GM12878 (cell line): ENCODE measurements at regions not wholly inside any gene's neighbourhood (a gene's known extent, or its start where the extent isn't known, plus 50 kb on each side); places are given as distances from the start of the nearest gene placed in this dataset.

Experiments used
- ATAC-seq: fragments of 200-7000 bp; cut with Tn5 transposase; 3 replicates; pipeline ENCODE4 v1.9.1; 2020; ENCODE audit warnings: mild to moderate bottlenecking, moderate library complexity
- BruUV-seq: library from RNA; stranded (reverse); fragments of 400-500 nt; replicated peaks from 2 replicates; lab custom pipeline; 2021; lab: Mats Ljungman, UMichigan
- CTCF ChIA-PET: fragments of 300-600 bp; sonication (Branson Sonifier 250); formaldehyde crosslinking; extraction: SDS; loops from one replicate; lab custom pipeline; 2021; ENCODE audit warnings: inconsistent platforms; lab: Yijun Ruan, JAX
- POLR2A ChIA-PET: fragments of 350-600 bp; formaldehyde crosslinking; extraction: SDS; loops from one replicate; lab custom pipeline; 2021; ENCODE audit warnings: inconsistent platforms; lab: Charles Lee
- RAD21 ChIA-PET: fragments of 300-600 bp; sonication (Branson Sonifier 250); formaldehyde crosslinking; loops from one replicate; lab custom pipeline; 2023; ENCODE audit warnings: antibody characterized with exemption; ENCODE audit not compliant: unreplicated experiment; lab: Charles Lee
- SMC1A ChIA-PET: fragments of 300-600 bp; sonication (Branson Sonifier 250); formaldehyde crosslinking; loops from one replicate; lab custom pipeline; 2023; ENCODE audit not compliant: unreplicated experiment, uncharacterized antibody; lab: Charles Lee
- DNase-seq: peaks from one replicate; pipeline ENCODE4 v3.0.0-alpha.2; 2011; ENCODE audit warnings: low read depth, low spot score
- FAIRE-seq: peaks from 3 replicates; lab custom pipeline; 2011; peaks lifted over from hg19 to GRCh38; lab: Jason Lieb, UNC
- H2AFZ ChIP-seq: 2 replicates; pipeline ENCODE4 v1.6.0; 2011; ENCODE audit warnings: low read depth, low read length, control low read depth; ENCODE audit not compliant: control insufficient read depth
- H3K27ac ChIP-seq: 2 replicates; pipeline ENCODE4 v1.5.1; 2011; ENCODE audit warnings: control low read depth; ENCODE audit not compliant: control insufficient read depth, insufficient read depth
- H3K27me3 ChIP-seq, 2 experiments: replicated peaks in 1 of 2; 2 replicates each; pipeline versions ENCODE4 v1.6.0 to v1.6.1; 2011; ENCODE audit warnings: low read length in 1 of 2; ENCODE audit not compliant: control insufficient read depth in 2 of 2, insufficient read depth in 2 of 2
- H3K36me3 ChIP-seq, 2 experiments: 2 replicates each; pipeline ENCODE4 v1.5.1; 2011; ENCODE audit warnings: low read length in 1 of 2; ENCODE audit not compliant: control insufficient read depth in 2 of 2, insufficient read depth in 2 of 2
- H3K4me1 ChIP-seq: 2 replicates; pipeline ENCODE4 v1.6.1; 2011; ENCODE audit warnings: mild to moderate bottlenecking, low read length, moderate library complexity, mixed read lengths; ENCODE audit not compliant: control insufficient read depth, insufficient read depth
- H3K4me2 ChIP-seq: 2 replicates; pipeline ENCODE4 v1.6.0; 2011; ENCODE audit warnings: control low read depth; ENCODE audit not compliant: control insufficient read depth, insufficient read depth
- H3K4me3 ChIP-seq: fragments of 200-600 bp; sonication (generic); 2 replicates; pipeline ENCODE4 v1.5.1; 2016
- H3K79me2 ChIP-seq: 2 replicates; pipeline ENCODE4 v1.6.0; 2011; ENCODE audit warnings: low read length; ENCODE audit not compliant: control insufficient read depth, insufficient read depth
- H3K9ac ChIP-seq: 2 replicates; pipeline ENCODE4 v1.8.0; 2011; ENCODE audit warnings: low read length, control low read depth, mixed read lengths; ENCODE audit not compliant: control insufficient read depth, insufficient read depth
- H3K9me3 ChIP-seq: replicated peaks from 3 replicates; pipeline ENCODE4 v1.5.1; 2011; ENCODE audit warnings: mild to moderate bottlenecking, low read length; ENCODE audit not compliant: control insufficient read depth, insufficient read depth
- H4K20me1 ChIP-seq: 2 replicates; pipeline ENCODE4 v1.6.0; 2011; ENCODE audit not compliant: control insufficient read depth, insufficient read depth
- BACH1 ChIP-seq: fragments of 450-650 bp; IDR thresholded peaks from 2 replicates; pipeline ENCODE4 v1.6.1; 2017; ENCODE audit warnings: mild to moderate bottlenecking, borderline replicate concordance
- CBX3 ChIP-seq: fragments of 200-600 bp; sonication (generic); IDR thresholded peaks from 2 replicates; pipeline ENCODE4 v1.6.1; 2016; ENCODE audit warnings: low read depth, borderline replicate concordance
- E2F8 ChIP-seq: fragments of 450-650 bp; IDR thresholded peaks from 2 replicates; pipeline ENCODE4 v1.6.1; 2018; ENCODE audit warnings: mild to moderate bottlenecking, low read depth, moderate library complexity; ENCODE audit not compliant: partially characterized antibody
- HDAC2 ChIP-seq: fragments of 200-600 bp; sonication (generic); IDR thresholded peaks from 2 replicates; pipeline ENCODE4 v1.6.1; 2017
- IRF3 ChIP-seq: fragments of 450-650 bp; IDR thresholded peaks from 2 replicates; pipeline ENCODE4 v1.6.1; 2014; ENCODE audit warnings: mild to moderate bottlenecking
- MXI1 ChIP-seq: fragments of 150-350 bp; IDR thresholded peaks from 2 replicates; pipeline ENCODE4 v1.6.1; 2011; ENCODE audit warnings: low read depth, mild to moderate bottlenecking, inconsistent platforms, low read length, improper control_type of control experiment
- MYB ChIP-seq: fragments of 150-350 bp; IDR thresholded peaks from 2 replicates; pipeline ENCODE4 v1.6.1; 2014; ENCODE audit warnings: mild to moderate bottlenecking, low read depth, low read length, borderline replicate concordance
- NFXL1 ChIP-seq: fragments of 450-650 bp; IDR thresholded peaks from 2 replicates; pipeline ENCODE4 v1.6.1; 2017; ENCODE audit warnings: antibody characterized with exemption, mild to moderate bottlenecking, borderline replicate concordance
- NR2C1 ChIP-seq: fragments of 450-650 bp; IDR thresholded peaks from 2 replicates; pipeline ENCODE4 v1.6.1; 2017; ENCODE audit warnings: antibody characterized with exemption, mild to moderate bottlenecking, moderate library complexity
- PKNOX1 ChIP-seq: fragments of 450-650 bp; IDR thresholded peaks from 2 replicates; pipeline ENCODE4 v1.6.1; 2016; ENCODE audit warnings: mild to moderate bottlenecking
- POU2F2 ChIP-seq: IDR thresholded peaks from 3 replicates; pipeline ENCODE4 v1.6.1; 2011; ENCODE audit warnings: low read depth, mild to moderate bottlenecking, low read length, borderline replicate concordance
- RBBP5 ChIP-seq: fragments of 200-600 bp; sonication (generic); conservative IDR thresholded peaks from 2 replicates; pipeline ENCODE4 v1.6.1; 2016
- SMARCA5 ChIP-seq: fragments of 450-650 bp; IDR thresholded peaks from 2 replicates; pipeline ENCODE4 v1.6.1; 2017; ENCODE audit warnings: mild to moderate bottlenecking
- SPI1 ChIP-seq: IDR thresholded peaks from 2 replicates; pipeline ENCODE4 v1.6.1; 2011; ENCODE audit warnings: low read depth, mild to moderate bottlenecking, low read length, moderate library complexity, borderline replicate concordance; ENCODE audit not compliant: insufficient read depth
- ZBTB11 ChIP-seq: fragments of 450-650 bp; formaldehyde crosslinking; IDR thresholded peaks from 2 replicates; pipeline ENCODE4 v1.5.0; 2022; ENCODE audit warnings: mild to moderate bottlenecking, missing genetic modification characterization
- ZNF622 ChIP-seq: fragments of 450-650 bp; IDR thresholded peaks from 2 replicates; pipeline ENCODE4 v1.6.1; 2017; ENCODE audit warnings: mild to moderate bottlenecking, inconsistent platforms
- ZSCAN29 ChIP-seq: fragments of 450-650 bp; IDR thresholded peaks from 2 replicates; pipeline ENCODE4 v1.6.1; 2017; ENCODE audit warnings: mild to moderate bottlenecking, moderate library complexity
- WGBS: methylation state at CpG from one replicate; pipeline ENCODE4 v1.1.6; 2016; ENCODE audit warnings: low lambda C conversion rate; ENCODE audit not compliant: insufficient replicate concordance, insufficient coverage; ENCODE audit errors: missing lambda C conversion rate; 5-methylcytosine and 5-hydroxymethylcytosine counted together
- in situ Hi-C: fragments of 300-500 bp; cut with MboI; formaldehyde crosslinking; loops from 9 replicates; pipeline ENCODE4 v1.14.3; 2018; ENCODE audit warnings: mixed read lengths
- intact Hi-C: fragments of 100-400 bp; cut with micrococcal nuclease; formaldehyde crosslinking; loops from one replicate; pipeline ENCODE4 v1.14.2; 2022; ENCODE audit not compliant: unreplicated experiment

DNA sequence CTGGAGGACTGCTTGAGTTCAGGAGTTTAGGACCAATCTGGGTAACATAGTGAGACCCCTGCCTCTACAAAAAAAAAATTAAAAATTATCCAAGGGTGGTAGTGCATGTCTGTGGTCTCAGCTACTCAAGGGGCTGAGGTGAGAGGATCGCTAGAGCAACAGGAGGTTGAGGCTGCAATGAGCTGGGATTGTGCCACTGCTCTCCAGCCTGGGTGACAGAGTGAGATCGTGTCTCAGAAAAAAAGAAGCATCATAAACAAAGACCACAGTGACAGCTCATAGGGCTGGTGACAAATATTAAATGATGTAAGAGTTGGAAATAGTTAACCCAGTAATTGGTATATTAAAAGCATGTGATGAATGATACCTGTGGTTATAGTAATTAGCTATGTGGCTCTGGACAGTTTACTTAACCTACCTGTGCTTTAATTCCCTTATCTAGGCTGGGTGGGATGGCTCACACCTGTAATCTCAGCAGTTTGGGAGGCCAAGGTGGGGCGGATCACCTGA, 68.0 kb downstream of the GSC start (continued):
- no peak for TF ChIP-seq PKNOX1

GRCh38 chr14:94700336-94700735, 69.6 kb downstream of the GSC start:
- Histone ChIP-seq H3K9ac (no peak overlapping the region), H3K27ac (no peak overlapping the region), H3K4me3 (no peak overlapping the region), H4K20me1 (no peaks in the 10 kb centered on the region), H3K4me1 (no peaks in the 10 kb centered on the region), H3K9me3 (no peaks in the 10 kb centered on the region), H3K4me2 (no peak overlapping the region), H3K36me3 (no peaks in the 10 kb centered on the region), H3K79me2 (no peaks in the 10 kb centered on the region), H3K27me3 (no peaks in the 10 kb centered on the region), H2AFZ (no peak overlapping the region)
- no peak for DNase-seq
- in situ Hi-C loops, result no loop called here
- POLR2A ChIA-PET, result no interaction called here
- no peak for ATAC-seq
- intact Hi-C loops, result no loop called here
- SMC1A ChIA-PET, result no interaction called here
- no TSS peak for BruUV-seq
- 63% methylated on average over 8 of the region's 8 CpGs for WGBS
- RAD21 ChIA-PET, result no interaction called here
- CTCF ChIA-PET, result no interaction called here
- FAIRE-seq, result no peak
- TF ChIP-seq MXI1 (no peak), IRF3 (no peak), NR2C1 (no peak), CBX3 (no peak), POU2F2 (no peak), SMARCA5 (no peak), SPI1 (no peak), E2F8 (no peak), ZSCAN29 (no peak), ZBTB11 (CRISPR knock-in tag) (no peak), RBBP5 (no peak), HDAC2 (no peak), NFXL1 (no peak), ZNF622 (no peak), BACH1 (no peak), MYB (no peak)
